Skeletal muscle cell (primary cell): ENCODE measurements at regions not wholly inside any gene's neighbourhood (a gene's known extent, or its start where the extent isn't known, plus 50 kb on each side); places are given as distances from the start of the nearest gene placed in this dataset.
"Not testable (repeated sequence)": the region's sequence is repeated elsewhere in the genome, so short reads cannot be mapped to it uniquely, and the experiment has no call there.

Experiments used
- DNase-seq: peaks from one replicate; pipeline ENCODE4 v3.0.0-alpha.2; 2010; ENCODE audit warnings: low read depth
- H3K4me3 ChIP-seq: 2 replicates; pipeline ENCODE4 v1.5.1; 2011; ENCODE audit warnings: low read depth, mild to moderate bottlenecking, control low read depth, low read length, moderate library complexity

DNA sequence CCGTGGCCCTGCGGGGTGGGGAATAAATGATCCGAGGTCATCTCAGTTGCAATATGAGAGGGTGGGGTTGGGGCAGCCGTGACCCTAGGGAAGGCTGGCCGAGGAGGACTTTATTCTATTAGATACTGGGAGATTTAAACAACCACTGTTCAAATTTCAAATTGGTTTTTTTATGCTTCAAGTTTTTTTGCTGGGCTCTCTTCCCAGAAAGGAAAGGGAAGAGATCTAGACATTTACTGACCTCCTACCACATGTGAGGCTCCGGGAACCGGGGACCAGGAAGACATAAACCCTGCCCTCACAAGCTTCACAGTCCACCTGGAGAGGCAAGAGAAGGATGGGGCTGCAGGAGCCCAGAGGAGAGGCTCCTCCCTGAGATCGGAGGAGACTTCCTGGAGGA is 207.3 kb downstream of the FOXD2 start:
- no peak for DNase-seq

GRCh38 chr1:47646676-47647075 is 208.8 kb downstream of the FOXD2 start:
- H3K4me3 ChIP-seq = no peak overlapping the region
- DNase-seq = no peak

More for the DNA sequence above, 207.3 kb downstream of the FOXD2 start:
- no peak overlapping the region for H3K4me3 ChIP-seq

DNA sequence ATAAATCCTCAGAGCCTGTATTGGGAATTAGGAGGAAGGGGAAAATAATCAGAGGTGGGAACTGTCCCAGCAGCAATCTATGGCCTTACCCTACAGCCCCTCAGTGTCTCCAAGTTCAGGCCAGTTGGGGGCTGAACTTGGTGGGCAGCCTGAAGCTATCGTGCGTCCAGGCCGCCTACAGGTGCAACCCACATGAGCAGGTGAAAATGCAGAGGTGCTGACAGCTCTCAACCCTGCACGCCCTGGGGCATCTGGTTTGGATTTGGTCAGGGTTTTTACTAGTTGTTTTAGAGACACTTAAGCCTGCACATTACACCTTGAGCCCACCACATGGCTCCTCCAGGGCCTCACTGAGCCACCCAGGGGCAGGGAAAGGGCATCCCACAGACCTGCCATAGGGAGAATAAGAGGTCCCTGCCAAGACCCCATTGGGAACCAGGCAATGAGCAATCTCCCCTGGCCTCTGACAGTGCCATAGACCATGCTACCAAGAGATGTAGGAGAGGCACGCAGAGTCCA is 209.5 kb downstream of the FOXD2 start:
- no peak for DNase-seq
- H3K4me3 ChIP-seq = no peak overlapping the region

DNA sequence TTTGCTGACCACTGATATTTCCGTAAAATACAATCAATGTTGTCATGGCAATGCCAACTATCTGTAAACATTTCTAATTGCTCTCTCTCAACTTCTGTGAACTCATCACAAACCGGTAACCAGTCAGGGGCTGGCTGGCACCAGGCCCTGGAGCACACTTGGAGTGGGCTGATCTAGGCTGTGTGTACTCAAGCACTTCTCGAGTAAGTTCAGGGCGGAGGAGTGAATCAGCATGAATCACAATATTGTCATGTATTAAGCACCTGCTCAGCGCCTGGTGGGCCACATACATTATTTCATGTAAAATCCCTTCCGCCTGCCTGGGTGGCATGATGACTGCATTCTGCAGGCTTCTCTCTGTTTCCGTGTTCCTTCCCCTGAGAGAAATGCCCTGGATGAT is 212.4 kb downstream of the FOXD2 start:
- peak; percentile 75 for DNase-seq
- H3K4me3 ChIP-seq = no peak overlapping the region

- no peak for DNase-seq
- no peak overlapping the region for H3K4me3 ChIP-seq
Measured at GRCh38 chr1:47650611-47651010, 212.8 kb downstream of the FOXD2 start.

- DNase-seq = no peak
- H3K4me3 ChIP-seq = no peak overlapping the region
Measured at GRCh38 chr1:47651311-47652089, 213.7 kb downstream of the FOXD2 start.

- H3K4me3 ChIP-seq = no peak overlapping the region
- no peak for DNase-seq
Measured at GRCh38 chr1:47655521-47656300, 217.9 kb downstream of the FOXD2 start.

DNA sequence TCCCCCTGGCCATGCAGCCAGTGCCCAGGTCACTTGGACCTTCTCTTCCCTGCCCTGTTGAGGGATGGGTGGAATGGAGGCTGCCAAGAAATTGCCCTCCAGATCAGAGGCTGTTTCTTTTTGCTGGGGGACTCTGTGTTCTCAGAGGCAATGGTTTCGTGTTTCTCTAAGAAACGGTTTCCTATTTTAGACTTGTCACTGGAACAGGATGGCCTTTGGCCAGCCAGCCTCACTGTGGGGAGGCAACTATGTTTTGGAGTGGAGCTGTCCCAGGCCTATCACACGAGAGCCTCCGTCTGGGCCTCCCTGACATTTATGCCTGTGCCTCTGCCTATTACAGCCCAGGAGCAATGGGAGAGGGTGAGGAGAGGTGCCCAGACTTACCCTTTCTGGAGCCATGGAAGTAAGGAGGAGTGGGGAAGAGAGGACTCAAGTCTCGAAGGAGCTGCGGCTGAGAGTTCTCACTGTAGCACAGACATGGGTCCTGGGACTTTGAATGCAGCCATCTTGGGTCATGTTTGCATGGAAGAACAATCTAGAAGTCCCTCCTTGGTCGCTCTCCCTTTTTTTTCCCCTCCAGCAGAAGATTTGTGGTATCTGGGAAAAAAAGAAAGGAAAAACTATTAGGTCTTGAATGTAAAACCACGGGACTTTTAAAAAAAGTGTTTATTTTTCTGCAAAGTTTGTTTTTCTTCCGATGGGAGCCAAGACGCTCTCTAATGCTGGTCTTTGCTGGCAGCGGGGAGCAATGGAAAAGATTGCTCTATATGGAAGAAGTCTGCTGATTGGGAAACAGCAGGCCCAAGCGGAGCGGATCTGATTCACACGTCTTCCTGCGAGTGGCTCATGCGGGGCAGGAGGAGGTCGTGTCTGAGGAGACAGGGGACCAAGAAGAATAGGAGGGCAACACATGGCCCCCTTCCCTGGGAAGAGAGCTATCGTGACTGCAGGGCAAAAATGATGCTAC is 219.2 kb downstream of the FOXD2 start:
- no peak for DNase-seq
- H3K4me3 ChIP-seq = no peak overlapping the region

- no peak overlapping the region for H3K4me3 ChIP-seq
- DNase-seq = no peak
Measured at GRCh38 chr1:47658161-47658920, 220.5 kb downstream of the FOXD2 start.

- no peak overlapping the region for H3K4me3 ChIP-seq
- DNase-seq = no peak
Measured at GRCh38 chr1:47659146-47659545, 221.3 kb downstream of the FOXD2 start.

DNA sequence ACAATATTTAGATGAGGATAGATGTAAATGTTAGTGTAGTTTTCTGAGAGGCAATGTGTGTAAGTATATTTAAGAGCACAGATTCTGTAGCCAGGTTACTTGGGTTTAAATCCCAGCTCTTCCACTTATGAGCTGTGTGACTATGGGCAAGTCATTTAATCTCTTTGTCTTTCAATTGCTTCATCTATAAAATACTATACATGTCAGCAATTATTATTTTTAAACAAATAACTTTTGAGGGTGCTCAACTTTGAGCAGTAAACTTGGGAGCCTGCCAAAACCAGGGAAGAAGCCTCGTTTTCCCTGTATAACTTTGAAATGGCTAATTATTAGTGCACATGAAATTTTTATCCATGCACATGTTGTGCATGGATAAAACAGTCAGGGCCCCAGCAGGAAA is 222.8 kb downstream of the FOXD2 start:
- H3K4me3 ChIP-seq = no peak overlapping the region
- no peak for DNase-seq

DNA sequence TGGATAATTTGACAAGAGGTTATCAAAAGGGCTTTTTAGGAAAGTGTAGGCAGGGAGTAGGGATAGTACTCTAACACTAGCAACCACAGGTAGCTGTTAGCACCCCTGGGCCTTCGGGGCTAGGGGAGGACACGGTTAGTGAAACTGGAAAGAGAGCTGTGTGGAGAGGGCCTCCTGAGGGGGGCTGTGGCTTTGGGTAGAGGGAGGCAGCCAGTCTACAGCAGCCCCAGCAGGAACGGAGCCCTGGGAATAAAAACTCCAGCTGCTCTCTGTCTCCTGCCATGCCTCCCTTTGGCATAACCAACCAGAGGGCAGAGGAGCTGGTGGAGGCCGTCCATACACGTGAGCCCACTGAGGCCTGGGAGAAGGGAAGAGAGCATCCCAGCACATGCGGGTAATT is 223.2 kb downstream of the FOXD2 start:
- no peak overlapping the region for H3K4me3 ChIP-seq
- DNase-seq = no peak

DNA sequence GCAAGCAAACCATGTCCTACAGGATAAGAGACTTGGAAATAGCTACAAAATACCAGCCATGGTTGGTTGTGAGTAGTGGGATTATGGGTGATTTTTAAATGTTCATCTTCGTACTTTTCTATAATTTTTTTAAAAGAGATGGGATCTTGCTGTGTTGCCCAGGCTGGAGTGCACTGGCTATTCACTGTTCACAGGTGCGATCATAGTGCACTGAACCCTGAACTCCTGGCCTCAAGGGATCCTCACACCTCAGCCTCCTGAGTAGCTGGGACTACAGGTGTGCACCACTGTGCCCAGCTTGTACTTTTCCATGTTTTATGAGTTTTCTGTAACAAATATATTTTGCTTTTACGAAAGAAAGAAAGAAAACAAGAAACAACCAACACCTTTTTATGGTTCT is 224.2 kb downstream of the FOXD2 start:
- H3K4me3 ChIP-seq = no peak overlapping the region
- no peak for DNase-seq

- H3K4me3 ChIP-seq = no peak overlapping the region
- DNase-seq = no peak
Measured at GRCh38 chr1:47663286-47663685, 225.4 kb downstream of the FOXD2 start.

GRCh38 chr1:47664356-47664755 is 226.5 kb downstream of the FOXD2 start:
- no peak for DNase-seq
- no peak overlapping the region for H3K4me3 ChIP-seq

DNA sequence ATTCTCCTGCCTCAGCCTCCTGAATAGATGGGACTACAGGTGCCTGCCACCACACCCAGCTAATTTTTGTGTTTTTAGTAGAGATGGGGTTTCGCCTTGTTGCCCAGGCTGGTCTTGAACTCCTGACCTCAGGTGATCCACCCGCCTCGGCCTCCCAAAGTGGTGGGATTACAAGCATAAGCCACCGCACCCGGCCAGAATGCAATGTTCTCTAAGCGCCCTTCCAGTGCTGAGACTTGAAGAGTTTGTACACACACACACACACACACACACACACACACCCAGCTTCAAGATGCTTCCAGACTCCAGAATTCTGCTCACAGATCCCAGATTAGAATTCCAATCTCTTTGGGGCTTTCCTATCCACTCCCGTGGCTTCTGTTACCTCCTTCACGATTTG is 227.1 kb downstream of the FOXD2 start:
- DNase-seq = not testable (repeated sequence)

DNA sequence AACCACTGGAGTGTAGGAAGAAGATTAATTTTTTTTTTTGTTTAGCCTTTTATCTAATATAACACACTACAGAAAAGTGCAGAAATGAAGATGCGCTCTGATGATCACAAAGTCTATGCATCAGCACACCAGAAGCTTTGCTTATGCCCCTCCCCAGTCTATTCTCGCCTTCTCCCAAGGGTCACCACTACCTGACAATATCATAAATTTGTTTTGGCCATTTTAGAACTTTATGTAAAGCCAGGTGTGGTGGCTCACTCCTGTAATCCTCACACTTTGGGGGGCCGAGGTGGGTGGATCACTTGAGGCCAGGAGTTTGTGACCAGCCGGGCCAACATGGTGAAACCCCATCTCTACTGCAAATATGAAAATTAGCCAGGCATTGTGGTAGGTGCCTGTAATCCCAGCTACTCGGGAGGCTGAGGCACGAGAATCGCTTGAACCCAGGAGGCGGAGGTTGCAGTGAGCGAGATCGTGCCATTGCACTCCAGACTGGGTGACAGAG is 231.3 kb downstream of the FOXD2 start:
- H3K4me3 ChIP-seq = no peak overlapping the region
- DNase-seq = no peak

More for the DNA sequence above, 227.1 kb downstream of the FOXD2 start:
- not testable (repeated sequence) for H3K4me3 ChIP-seq

GRCh38 chr1:47672622-47673021 is 234.8 kb downstream of the FOXD2 start:
- no peak overlapping the region for H3K4me3 ChIP-seq
- DNase-seq = no peak

GRCh38 chr1:47674189-47674588 is 236.3 kb downstream of the FOXD2 start:
- H3K4me3 ChIP-seq = no peak overlapping the region
- no peak for DNase-seq
